ENCODE measurements at regions not wholly inside any gene's neighbourhood (a gene's known extent, or its start where the extent isn't known, plus 50 kb on each side); places are given as distances from the start of the nearest gene placed in this dataset.

GRCh38 chr2:204023088-204023487 lies 86.5 kb downstream of the ICOS start:
- Histone ChIP-seq H3K9ac (ENCODE audit: low read length) (no peak overlapping the region), H3K9me3 (ENCODE audit: insufficient read depth, low read length) (no peaks in the 10 kb centered on the region), H3K27me3 (ENCODE audit: low read length) (no peaks in the 10 kb centered on the region), H3K27ac (ENCODE audit: low read depth, low read length) (no peak overlapping the region), H2AFZ (ENCODE audit: low read depth, low read length, severe bottlenecking) (no peak overlapping the region), H3F3A (ENCODE audit: insufficient read depth) (no peaks in the 10 kb centered on the region), H3K79me2 (ENCODE audit: insufficient read depth, low read length) (no peaks in the 10 kb centered on the region), H4K20me1 (ENCODE audit: low read depth, low read length) (no peaks in the 10 kb centered on the region), H3K4me3 (ENCODE audit: insufficient read depth, low read length, poor library complexity, severe bottlenecking) (no peak overlapping the region), H3K4me2 (ENCODE audit: low read depth, low read length, poor library complexity, severe bottlenecking) (no peak overlapping the region), H3K36me3 (ENCODE audit: low read length) (no peaks in the 10 kb centered on the region), H3K9me2 (replicated peaks; ENCODE audit: insufficient read depth, low read length) (no peaks in the 10 kb centered on the region)
- TF ChIP-seq, protein P1, sequence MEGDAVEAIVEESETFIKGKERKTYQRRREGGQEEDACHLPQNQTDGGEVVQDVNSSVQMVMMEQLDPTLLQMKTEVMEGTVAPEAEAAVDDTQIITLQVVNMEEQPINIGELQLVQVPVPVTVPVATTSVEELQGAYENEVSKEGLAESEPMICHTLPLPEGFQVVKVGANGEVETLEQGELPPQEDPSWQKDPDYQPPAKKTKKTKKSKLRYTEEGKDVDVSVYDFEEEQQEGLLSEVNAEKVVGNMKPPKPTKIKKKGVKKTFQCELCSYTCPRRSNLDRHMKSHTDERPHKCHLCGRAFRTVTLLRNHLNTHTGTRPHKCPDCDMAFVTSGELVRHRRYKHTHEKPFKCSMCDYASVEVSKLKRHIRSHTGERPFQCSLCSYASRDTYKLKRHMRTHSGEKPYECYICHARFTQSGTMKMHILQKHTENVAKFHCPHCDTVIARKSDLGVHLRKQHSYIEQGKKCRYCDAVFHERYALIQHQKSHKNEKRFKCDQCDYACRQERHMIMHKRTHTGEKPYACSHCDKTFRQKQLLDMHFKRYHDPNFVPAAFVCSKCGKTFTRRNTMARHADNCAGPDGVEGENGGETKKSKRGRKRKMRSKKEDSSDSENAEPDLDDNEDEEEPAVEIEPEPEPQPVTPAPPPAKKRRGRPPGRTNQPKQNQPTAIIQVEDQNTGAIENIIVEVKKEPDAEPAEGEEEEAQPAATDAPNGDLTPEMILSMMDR (IDR thresholded peaks at IDR 0.05; ENCODE audit: insufficient read depth, low read length, poor library complexity, severe bottlenecking) = no peak
- TF ChIP-seq EZH2phosphoT487 (conservative IDR thresholded peaks at IDR 0.05; ENCODE audit: low read length) = no peak

DNA sequence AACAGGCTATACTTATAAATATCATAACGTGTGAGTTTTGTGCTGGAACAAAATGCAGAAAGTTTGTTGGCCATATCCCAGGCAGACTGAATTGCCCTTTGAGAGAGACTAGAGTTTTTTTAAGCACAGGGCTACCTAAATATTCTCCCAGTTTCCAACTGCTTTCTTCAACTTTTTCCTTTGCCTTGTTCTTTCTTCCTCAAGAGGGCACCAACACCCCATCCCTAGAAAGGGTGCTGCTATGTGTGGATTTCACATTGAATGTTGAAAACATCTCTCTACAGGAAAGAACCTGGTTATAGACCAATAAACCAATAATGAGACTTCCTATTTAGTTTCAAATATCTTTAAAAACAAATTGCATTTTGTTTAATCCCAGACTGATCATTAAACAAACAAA lies 87.9 kb downstream of the ICOS start:
- no peak overlapping the region for H3K4me3 ChIP-seq (ENCODE audit: insufficient read depth, low read length, poor library complexity, severe bottlenecking)
- no peaks in the 10 kb centered on the region for H3K9me3 ChIP-seq (ENCODE audit: insufficient read depth, low read length)
- H3K36me3 ChIP-seq (ENCODE audit: low read length) = no peaks in the 10 kb centered on the region
- no peak overlapping the region for H2AFZ ChIP-seq (ENCODE audit: low read depth, low read length, severe bottlenecking)
- TF ChIP-seq, protein P1 (IDR thresholded peaks at IDR 0.05; ENCODE audit: insufficient read depth, low read length, poor library complexity, severe bottlenecking) = peak; percentile 39
- TF ChIP-seq EZH2phosphoT487 (conservative IDR thresholded peaks at IDR 0.05; ENCODE audit: low read length) = no peak
- H3K27me3 ChIP-seq (ENCODE audit: low read length) = no peaks in the 10 kb centered on the region
- H3F3A ChIP-seq (ENCODE audit: insufficient read depth) = no peaks in the 10 kb centered on the region
- H3K27ac ChIP-seq (ENCODE audit: low read depth, low read length) = no peak overlapping the region
- H3K4me2 ChIP-seq (ENCODE audit: low read depth, low read length, poor library complexity, severe bottlenecking) = no peak overlapping the region
- no peaks in the 10 kb centered on the region for H4K20me1 ChIP-seq (ENCODE audit: low read depth, low read length)
- H3K79me2 ChIP-seq (ENCODE audit: insufficient read depth, low read length) = no peaks in the 10 kb centered on the region
- no peak overlapping the region for H3K9ac ChIP-seq (ENCODE audit: low read length)
- H3K9me2 ChIP-seq (replicated peaks; ENCODE audit: insufficient read depth, low read length) = no peaks in the 10 kb centered on the region

GRCh38 chr2:204024906-204025475 lies 88.4 kb downstream of the ICOS start:
- no peaks in the 10 kb centered on the region for H3K79me2 ChIP-seq (ENCODE audit: insufficient read depth, low read length)
- TF ChIP-seq, protein P1 (IDR thresholded peaks at IDR 0.05; ENCODE audit: insufficient read depth, low read length, poor library complexity, severe bottlenecking) = no peak
- TF ChIP-seq EZH2phosphoT487 (conservative IDR thresholded peaks at IDR 0.05; ENCODE audit: low read length) = no peak
- H4K20me1 ChIP-seq (ENCODE audit: low read depth, low read length) = no peaks in the 10 kb centered on the region
- H3K9me3 ChIP-seq (ENCODE audit: insufficient read depth, low read length) = no peaks in the 10 kb centered on the region
- no peak overlapping the region for H3K4me3 ChIP-seq (ENCODE audit: insufficient read depth, low read length, poor library complexity, severe bottlenecking)
- no peak overlapping the region for H2AFZ ChIP-seq (ENCODE audit: low read depth, low read length, severe bottlenecking)
- no peak overlapping the region for H3K4me2 ChIP-seq (ENCODE audit: low read depth, low read length, poor library complexity, severe bottlenecking)
- no peak overlapping the region for H3K27ac ChIP-seq (ENCODE audit: low read depth, low read length)
- no peak overlapping the region for H3K9ac ChIP-seq (ENCODE audit: low read length)
- no peaks in the 10 kb centered on the region for H3K9me2 ChIP-seq (replicated peaks; ENCODE audit: insufficient read depth, low read length)
- no peaks in the 10 kb centered on the region for H3F3A ChIP-seq (ENCODE audit: insufficient read depth)
- no peaks in the 10 kb centered on the region for H3K36me3 ChIP-seq (ENCODE audit: low read length)
- H3K27me3 ChIP-seq (ENCODE audit: low read length) = no peaks in the 10 kb centered on the region
